ENCODE measurements at regions not wholly inside any gene's neighbourhood (a gene's known extent, or its start where the extent isn't known, plus 50 kb on each side); places are given as distances from the start of the nearest gene placed in this dataset.
"Not testable (repeated sequence)": the region's sequence is repeated elsewhere in the genome, so short reads cannot be mapped to it uniquely, and the experiment has no call there.

GRCh38 chr16:87048730-87049115 is 268.5 kb downstream of the C16orf95 start:
- Histone ChIP-seq H3K4me3 (ENCODE audit: low read depth in 1 of 2, low read length in 2 of 2) (no peak overlapping the region), H3K27ac (ENCODE audit: low read length) (no peak overlapping the region), H2AFZ (ENCODE audit: low read depth, low read length) (no peak overlapping the region), H3K36me3 (ENCODE audit: insufficient read depth, low read length) (no peaks in the 10 kb centered on the region), H3K9me3 (ENCODE audit: insufficient read depth, low read length, severe bottlenecking) (no peaks in the 10 kb centered on the region), H4K20me1 (ENCODE audit: insufficient read depth, low read length) (no peaks in the 10 kb centered on the region), H3K4me1 (ENCODE audit: insufficient read depth, low read length) (no peaks in the 10 kb centered on the region), H3K79me2 (ENCODE audit: insufficient read depth, low read length) (no peaks in the 10 kb centered on the region), H3K4me2 (ENCODE audit: insufficient read depth, low read length) (no peak overlapping the region), H3K9ac (ENCODE audit: low read depth, low read length) (no peak overlapping the region), H3K27me3 (ENCODE audit: insufficient read depth, low read length, poor library complexity) (peaks cover 6% of the 10 kb centered on the region)
- no peak for DNase-seq
- ATAC-seq (ENCODE audit: insufficient read depth, low read depth): no peak
- TF ChIP-seq EZH2 (IDR thresholded peaks at IDR 0.05; ENCODE audit: borderline replicate concordance, low read depth, low read length, severe bottlenecking): no peak
- TF ChIP-seq, protein P1, sequence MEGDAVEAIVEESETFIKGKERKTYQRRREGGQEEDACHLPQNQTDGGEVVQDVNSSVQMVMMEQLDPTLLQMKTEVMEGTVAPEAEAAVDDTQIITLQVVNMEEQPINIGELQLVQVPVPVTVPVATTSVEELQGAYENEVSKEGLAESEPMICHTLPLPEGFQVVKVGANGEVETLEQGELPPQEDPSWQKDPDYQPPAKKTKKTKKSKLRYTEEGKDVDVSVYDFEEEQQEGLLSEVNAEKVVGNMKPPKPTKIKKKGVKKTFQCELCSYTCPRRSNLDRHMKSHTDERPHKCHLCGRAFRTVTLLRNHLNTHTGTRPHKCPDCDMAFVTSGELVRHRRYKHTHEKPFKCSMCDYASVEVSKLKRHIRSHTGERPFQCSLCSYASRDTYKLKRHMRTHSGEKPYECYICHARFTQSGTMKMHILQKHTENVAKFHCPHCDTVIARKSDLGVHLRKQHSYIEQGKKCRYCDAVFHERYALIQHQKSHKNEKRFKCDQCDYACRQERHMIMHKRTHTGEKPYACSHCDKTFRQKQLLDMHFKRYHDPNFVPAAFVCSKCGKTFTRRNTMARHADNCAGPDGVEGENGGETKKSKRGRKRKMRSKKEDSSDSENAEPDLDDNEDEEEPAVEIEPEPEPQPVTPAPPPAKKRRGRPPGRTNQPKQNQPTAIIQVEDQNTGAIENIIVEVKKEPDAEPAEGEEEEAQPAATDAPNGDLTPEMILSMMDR (IDR thresholded peaks at IDR 0.05; ENCODE audit: borderline replicate concordance, extremely low read depth, low read length, poor library complexity, severe bottlenecking): no peak

DNA sequence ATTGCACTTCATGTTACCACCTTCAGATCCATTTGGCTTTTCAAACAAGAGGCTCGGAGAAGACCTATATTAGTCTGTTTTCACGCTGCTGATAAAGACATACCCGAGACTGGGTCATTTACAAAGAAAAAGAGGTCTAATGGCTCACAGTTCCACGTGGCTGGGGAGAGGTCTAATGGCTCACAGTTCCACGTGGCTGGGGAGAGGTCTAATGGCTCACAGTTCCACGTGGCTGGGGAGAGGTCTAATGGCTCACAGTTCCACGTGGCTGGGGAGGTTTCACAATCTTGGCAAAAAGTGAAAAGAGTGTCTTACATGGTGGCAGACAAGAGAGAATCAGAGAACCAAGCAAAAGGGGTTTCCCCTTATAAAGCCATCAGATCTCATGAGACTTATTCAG is 268.0 kb downstream of the C16orf95 start:
- ATAC-seq (ENCODE audit: insufficient read depth, low read depth); H2AFZ ChIP-seq (ENCODE audit: low read depth, low read length); H3K27ac ChIP-seq (ENCODE audit: low read length); DNase-seq; H3K36me3 ChIP-seq (ENCODE audit: insufficient read depth, low read length); H3K4me2 ChIP-seq (ENCODE audit: insufficient read depth, low read length); H3K9ac ChIP-seq (ENCODE audit: low read depth, low read length); H3K27me3 ChIP-seq (ENCODE audit: insufficient read depth, low read length, poor library complexity); H3K4me3 ChIP-seq (ENCODE audit: low read depth in 1 of 2, low read length in 2 of 2); H3K9me3 ChIP-seq (ENCODE audit: insufficient read depth, low read length, severe bottlenecking); H3K79me2 ChIP-seq (ENCODE audit: insufficient read depth, low read length); H3K4me1 ChIP-seq (ENCODE audit: insufficient read depth, low read length); H4K20me1 ChIP-seq (ENCODE audit: insufficient read depth, low read length): not testable (repeated sequence)

GRCh38 chr16:87050142-87050541 is 267.1 kb downstream of the C16orf95 start:
- ATAC-seq (ENCODE audit: insufficient read depth, low read depth) (no peak), DNase-seq (no peak)
- no peak overlapping the region for H3K27ac ChIP-seq (ENCODE audit: low read length)
- peaks cover 10% of the 10 kb centered on the region for H3K27me3 ChIP-seq (ENCODE audit: insufficient read depth, low read length, poor library complexity)
- no peaks in the 10 kb centered on the region for H3K36me3 ChIP-seq (ENCODE audit: insufficient read depth, low read length)
- no peak overlapping the region for H3K4me3 ChIP-seq (ENCODE audit: low read depth in 1 of 2, low read length in 2 of 2)
- no peak overlapping the region for H3K4me2 ChIP-seq (ENCODE audit: insufficient read depth, low read length)
- no peaks in the 10 kb centered on the region for H3K9me3 ChIP-seq (ENCODE audit: insufficient read depth, low read length, severe bottlenecking)
- H3K4me1 ChIP-seq (ENCODE audit: insufficient read depth, low read length): no peaks in the 10 kb centered on the region
- H4K20me1 ChIP-seq (ENCODE audit: insufficient read depth, low read length): no peaks in the 10 kb centered on the region
- no peaks in the 10 kb centered on the region for H3K79me2 ChIP-seq (ENCODE audit: insufficient read depth, low read length)
- H3K9ac ChIP-seq (ENCODE audit: low read depth, low read length): no peak overlapping the region
- TF ChIP-seq, protein P1 (IDR thresholded peaks at IDR 0.05; ENCODE audit: borderline replicate concordance, extremely low read depth, low read length, poor library complexity, severe bottlenecking): no peak
- no peak for TF ChIP-seq EZH2 (IDR thresholded peaks at IDR 0.05; ENCODE audit: borderline replicate concordance, low read depth, low read length, severe bottlenecking)
- H2AFZ ChIP-seq (ENCODE audit: low read depth, low read length): no peak overlapping the region

GRCh38 chr16:87051526-87052320 is 265.5 kb downstream of the C16orf95 start:
- Histone ChIP-seq H3K27me3 (ENCODE audit: insufficient read depth, low read length, poor library complexity) (peaks cover 10% of the 10 kb centered on the region), H3K79me2 (ENCODE audit: insufficient read depth, low read length) (no peaks in the 10 kb centered on the region), H3K4me2 (ENCODE audit: insufficient read depth, low read length) (no peak overlapping the region), H3K27ac (ENCODE audit: low read length) (no peak overlapping the region), H4K20me1 (ENCODE audit: insufficient read depth, low read length) (no peaks in the 10 kb centered on the region), H2AFZ (ENCODE audit: low read depth, low read length) (no peak overlapping the region), H3K4me3 (ENCODE audit: low read depth in 1 of 2, low read length in 2 of 2) (no peak overlapping the region), H3K36me3 (ENCODE audit: insufficient read depth, low read length) (no peaks in the 10 kb centered on the region), H3K4me1 (ENCODE audit: insufficient read depth, low read length) (no peaks in the 10 kb centered on the region), H3K9me3 (ENCODE audit: insufficient read depth, low read length, severe bottlenecking) (no peaks in the 10 kb centered on the region), H3K9ac (ENCODE audit: low read depth, low read length) (no peak overlapping the region)
- TF ChIP-seq, protein P1 (IDR thresholded peaks at IDR 0.05; ENCODE audit: borderline replicate concordance, extremely low read depth, low read length, poor library complexity, severe bottlenecking): no peak
- DNase-seq (no peak), ATAC-seq (ENCODE audit: insufficient read depth, low read depth) (no peak)
